ENCODE measurements at regions not wholly inside any gene's neighbourhood (a gene's known extent, or its start where the extent isn't known, plus 50 kb on each side); places are given as distances from the start of the nearest gene placed in this dataset.

- DNase-seq (ENCODE audit: low read depth in 6 of 9, low spot score in 9 of 9): no peak
- Histone ChIP-seq H3K4me1 (ENCODE audit: control insufficient read depth in 2 of 2, insufficient read depth in 2 of 2, low read length in 2 of 2) (no peaks in the 10 kb centered on the region), H3K4me3 (ENCODE audit: low read length in 2 of 2) (no peak overlapping the region), H3K27me3 (ENCODE audit: control insufficient read depth in 2 of 2, insufficient read depth in 1 of 2, low read length in 1 of 2) (no peaks in the 10 kb centered on the region), H3K9me3 (ENCODE audit: control insufficient read depth in 2 of 2, insufficient read depth in 1 of 2, low read length in 1 of 2) (peaks cover 0 to 2% of the 10 kb centered on the region in 2 donors), H3K27ac (ENCODE audit: low read depth in 1 of 2, low read length in 1 of 2) (no peak overlapping the region), H3K36me3 (ENCODE audit: control insufficient read depth in 2 of 2, insufficient read depth in 2 of 2, low read length in 1 of 2) (no peaks in the 10 kb centered on the region)
- 94% methylated on average over 2 of the region's 2 CpGs for WGBS
Measured at GRCh38 chr2:160582081-160582480, 88.5 kb upstream of the RBMS1 start.

GRCh38 chr2:160582490-160583145, 89.0 kb upstream of the RBMS1 start:
- no peaks in the 10 kb centered on the region for H3K27me3 ChIP-seq (ENCODE audit: control insufficient read depth in 2 of 2, insufficient read depth in 1 of 2, low read length in 1 of 2)
- H3K4me3 ChIP-seq (ENCODE audit: low read length in 2 of 2): no peak overlapping the region
- DNase-seq (ENCODE audit: low read depth in 6 of 9, low spot score in 9 of 9): no peak
- H3K27ac ChIP-seq (ENCODE audit: low read depth in 1 of 2, low read length in 1 of 2): peak overlapping the region in 1 of 2 donors; percentile 1
- no peaks in the 10 kb centered on the region for H3K36me3 ChIP-seq (ENCODE audit: control insufficient read depth in 2 of 2, insufficient read depth in 2 of 2, low read length in 1 of 2)
- peaks cover 0 to 2% of the 10 kb centered on the region in 2 donors for H3K9me3 ChIP-seq (ENCODE audit: control insufficient read depth in 2 of 2, insufficient read depth in 1 of 2, low read length in 1 of 2)
- H3K4me1 ChIP-seq (ENCODE audit: control insufficient read depth in 2 of 2, insufficient read depth in 2 of 2, low read length in 2 of 2): no peaks in the 10 kb centered on the region
- 94% methylated on average over 3 of the region's 3 CpGs for WGBS

- Histone ChIP-seq H3K4me3 (ENCODE audit: low read length in 2 of 2) (no peak overlapping the region), H3K27me3 (ENCODE audit: control insufficient read depth in 2 of 2, insufficient read depth in 1 of 2, low read length in 1 of 2) (no peaks in the 10 kb centered on the region), H3K4me1 (ENCODE audit: control insufficient read depth in 2 of 2, insufficient read depth in 2 of 2, low read length in 2 of 2) (no peaks in the 10 kb centered on the region), H3K27ac (ENCODE audit: low read depth in 1 of 2, low read length in 1 of 2) (peak overlapping the region in 1 of 2 donors; percentile 1), H3K36me3 (ENCODE audit: control insufficient read depth in 2 of 2, insufficient read depth in 2 of 2, low read length in 1 of 2) (no peaks in the 10 kb centered on the region), H3K9me3 (ENCODE audit: control insufficient read depth in 2 of 2, insufficient read depth in 1 of 2, low read length in 1 of 2) (peaks cover 0 to 2% of the 10 kb centered on the region in 2 donors)
- no peak for DNase-seq (ENCODE audit: low read depth in 6 of 9, low spot score in 9 of 9)
- 82% methylated on average over 1 of the region's 1 CpG for WGBS
Measured at GRCh38 chr2:160583146-160583535, 89.5 kb upstream of the RBMS1 start.

GRCh38 chr2:160583813-160584537, 90.4 kb upstream of the RBMS1 start:
- DNase-seq (ENCODE audit: low read depth in 6 of 9, low spot score in 9 of 9): no peak
- Histone ChIP-seq H3K4me1 (ENCODE audit: control insufficient read depth in 2 of 2, insufficient read depth in 2 of 2, low read length in 2 of 2) (no peaks in the 10 kb centered on the region), H3K27ac (ENCODE audit: low read depth in 1 of 2, low read length in 1 of 2) (peak overlapping the region in 1 of 2 donors; percentile 9), H3K36me3 (ENCODE audit: control insufficient read depth in 2 of 2, insufficient read depth in 2 of 2, low read length in 1 of 2) (no peaks in the 10 kb centered on the region), H3K27me3 (ENCODE audit: control insufficient read depth in 2 of 2, insufficient read depth in 1 of 2, low read length in 1 of 2) (no peaks in the 10 kb centered on the region), H3K9me3 (ENCODE audit: control insufficient read depth in 2 of 2, insufficient read depth in 1 of 2, low read length in 1 of 2) (no peaks in the 10 kb centered on the region), H3K4me3 (ENCODE audit: low read length in 2 of 2) (no peak overlapping the region)
- 97% methylated on average over 8 of the region's 8 CpGs for WGBS

- Histone ChIP-seq H3K4me3 (ENCODE audit: low read length in 2 of 2) (no peak overlapping the region), H3K27me3 (ENCODE audit: control insufficient read depth in 2 of 2, insufficient read depth in 1 of 2, low read length in 1 of 2) (no peaks in the 10 kb centered on the region), H3K27ac (ENCODE audit: low read depth in 1 of 2, low read length in 1 of 2) (no peak overlapping the region), H3K36me3 (ENCODE audit: control insufficient read depth in 2 of 2, insufficient read depth in 2 of 2, low read length in 1 of 2) (no peaks in the 10 kb centered on the region), H3K4me1 (ENCODE audit: control insufficient read depth in 2 of 2, insufficient read depth in 2 of 2, low read length in 2 of 2) (no peaks in the 10 kb centered on the region), H3K9me3 (ENCODE audit: control insufficient read depth in 2 of 2, insufficient read depth in 1 of 2, low read length in 1 of 2) (no peaks in the 10 kb centered on the region)
- no peak for DNase-seq (ENCODE audit: low read depth in 6 of 9, low spot score in 9 of 9)
Measured at GRCh38 chr2:160584972-160585494, 91.4 kb upstream of the RBMS1 start.

GRCh38 chr2:160590664-160591063, 97.1 kb upstream of the RBMS1 start:
- Histone ChIP-seq H3K4me1 (ENCODE audit: control insufficient read depth in 2 of 2, insufficient read depth in 2 of 2, low read length in 2 of 2) (no peaks in the 10 kb centered on the region), H3K4me3 (ENCODE audit: low read length in 2 of 2) (no peak overlapping the region), H3K9me3 (ENCODE audit: control insufficient read depth in 2 of 2, insufficient read depth in 1 of 2, low read length in 1 of 2) (no peaks in the 10 kb centered on the region), H3K27ac (ENCODE audit: low read depth in 1 of 2, low read length in 1 of 2) (no peak overlapping the region), H3K27me3 (ENCODE audit: control insufficient read depth in 2 of 2, insufficient read depth in 1 of 2, low read length in 1 of 2) (no peaks in the 10 kb centered on the region), H3K36me3 (ENCODE audit: control insufficient read depth in 2 of 2, insufficient read depth in 2 of 2, low read length in 1 of 2) (no peaks in the 10 kb centered on the region)
- WGBS: 96% methylated on average over 1 of the region's 1 CpG
- DNase-seq (ENCODE audit: low read depth in 6 of 9, low spot score in 9 of 9): no peak

GRCh38 chr2:160592401-160592800, 98.8 kb upstream of the RBMS1 start:
- Histone ChIP-seq H3K9me3 (ENCODE audit: control insufficient read depth in 2 of 2, insufficient read depth in 1 of 2, low read length in 1 of 2) (no peaks in the 10 kb centered on the region), H3K4me1 (ENCODE audit: control insufficient read depth in 2 of 2, insufficient read depth in 2 of 2, low read length in 2 of 2) (no peaks in the 10 kb centered on the region), H3K4me3 (ENCODE audit: low read length in 2 of 2) (no peak overlapping the region), H3K27me3 (ENCODE audit: control insufficient read depth in 2 of 2, insufficient read depth in 1 of 2, low read length in 1 of 2) (no peaks in the 10 kb centered on the region), H3K27ac (ENCODE audit: low read depth in 1 of 2, low read length in 1 of 2) (no peak overlapping the region), H3K36me3 (ENCODE audit: control insufficient read depth in 2 of 2, insufficient read depth in 2 of 2, low read length in 1 of 2) (no peaks in the 10 kb centered on the region)
- DNase-seq (ENCODE audit: low read depth in 6 of 9, low spot score in 9 of 9): no peak
- WGBS: 96% methylated on average over 1 of the region's 1 CpG

- no peaks in the 10 kb centered on the region for H3K36me3 ChIP-seq (ENCODE audit: control insufficient read depth in 2 of 2, insufficient read depth in 2 of 2, low read length in 1 of 2)
- no peak overlapping the region for H3K4me3 ChIP-seq (ENCODE audit: low read length in 2 of 2)
- H3K27ac ChIP-seq (ENCODE audit: low read depth in 1 of 2, low read length in 1 of 2): no peak overlapping the region
- H3K9me3 ChIP-seq (ENCODE audit: control insufficient read depth in 2 of 2, insufficient read depth in 1 of 2, low read length in 1 of 2): no peaks in the 10 kb centered on the region
- H3K4me1 ChIP-seq (ENCODE audit: control insufficient read depth in 2 of 2, insufficient read depth in 2 of 2, low read length in 2 of 2): no peaks in the 10 kb centered on the region
- DNase-seq (ENCODE audit: low read depth in 6 of 9, low spot score in 9 of 9): no peak
- H3K27me3 ChIP-seq (ENCODE audit: control insufficient read depth in 2 of 2, insufficient read depth in 1 of 2, low read length in 1 of 2): no peaks in the 10 kb centered on the region
Measured at GRCh38 chr2:160592993-160593392, 99.4 kb upstream of the RBMS1 start.

- Histone ChIP-seq H3K27ac (ENCODE audit: low read depth in 1 of 2, low read length in 1 of 2) (no peak overlapping the region), H3K4me3 (ENCODE audit: low read length in 2 of 2) (no peak overlapping the region), H3K27me3 (ENCODE audit: control insufficient read depth in 2 of 2, insufficient read depth in 1 of 2, low read length in 1 of 2) (no peaks in the 10 kb centered on the region), H3K9me3 (ENCODE audit: control insufficient read depth in 2 of 2, insufficient read depth in 1 of 2, low read length in 1 of 2) (no peaks in the 10 kb centered on the region), H3K4me1 (ENCODE audit: control insufficient read depth in 2 of 2, insufficient read depth in 2 of 2, low read length in 2 of 2) (no peaks in the 10 kb centered on the region), H3K36me3 (ENCODE audit: control insufficient read depth in 2 of 2, insufficient read depth in 2 of 2, low read length in 1 of 2) (no peaks in the 10 kb centered on the region)
- DNase-seq (ENCODE audit: low read depth in 6 of 9, low spot score in 9 of 9): no peak
Measured at GRCh38 chr2:160596441-160596840, 102.8 kb upstream of the RBMS1 start.

Data from thymus (tissue), 11 donors.